ENCODE measurements at regions not wholly inside any gene's neighbourhood (a gene's known extent, or its start where the extent isn't known, plus 50 kb on each side); places are given as distances from the start of the nearest gene placed in this dataset.

DNA sequence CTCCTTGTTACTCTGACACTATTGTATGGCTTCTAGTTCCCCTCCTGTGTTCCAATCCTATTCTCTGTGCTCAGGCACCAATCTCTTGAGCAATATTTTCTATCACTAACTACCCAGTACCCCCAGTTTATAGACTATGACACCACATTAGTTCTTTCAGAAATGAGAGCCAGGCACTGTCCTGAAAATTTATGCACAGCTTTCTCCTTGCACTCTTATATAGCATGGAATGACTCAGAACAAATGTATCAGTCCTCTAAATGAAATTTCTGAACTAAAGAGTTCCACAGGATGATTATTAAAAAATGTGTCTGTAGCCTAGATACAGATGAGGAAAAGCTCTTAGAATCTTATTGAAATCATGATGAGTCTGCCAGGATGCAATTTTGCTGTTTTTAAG lies 489.9 kb downstream of the XPNPEP1 start:
- TF ChIP-seq, protein P1, sequence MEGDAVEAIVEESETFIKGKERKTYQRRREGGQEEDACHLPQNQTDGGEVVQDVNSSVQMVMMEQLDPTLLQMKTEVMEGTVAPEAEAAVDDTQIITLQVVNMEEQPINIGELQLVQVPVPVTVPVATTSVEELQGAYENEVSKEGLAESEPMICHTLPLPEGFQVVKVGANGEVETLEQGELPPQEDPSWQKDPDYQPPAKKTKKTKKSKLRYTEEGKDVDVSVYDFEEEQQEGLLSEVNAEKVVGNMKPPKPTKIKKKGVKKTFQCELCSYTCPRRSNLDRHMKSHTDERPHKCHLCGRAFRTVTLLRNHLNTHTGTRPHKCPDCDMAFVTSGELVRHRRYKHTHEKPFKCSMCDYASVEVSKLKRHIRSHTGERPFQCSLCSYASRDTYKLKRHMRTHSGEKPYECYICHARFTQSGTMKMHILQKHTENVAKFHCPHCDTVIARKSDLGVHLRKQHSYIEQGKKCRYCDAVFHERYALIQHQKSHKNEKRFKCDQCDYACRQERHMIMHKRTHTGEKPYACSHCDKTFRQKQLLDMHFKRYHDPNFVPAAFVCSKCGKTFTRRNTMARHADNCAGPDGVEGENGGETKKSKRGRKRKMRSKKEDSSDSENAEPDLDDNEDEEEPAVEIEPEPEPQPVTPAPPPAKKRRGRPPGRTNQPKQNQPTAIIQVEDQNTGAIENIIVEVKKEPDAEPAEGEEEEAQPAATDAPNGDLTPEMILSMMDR (IDR thresholded peaks at IDR 0.05), result no peak
- TF ChIP-seq POLR2A (IDR thresholded peaks at IDR 0.05), result no peak

Data from heart left ventricle (tissue), 13 donors.